SKM-1 (cell line): ENCODE measurements at regions not wholly inside any gene's neighbourhood (a gene's known extent, or its start where the extent isn't known, plus 50 kb on each side); places are given as distances from the start of the nearest gene placed in this dataset.

Experiments used
- DNase-seq: peaks from one replicate; lab custom pipeline; 2025; ENCODE audit not compliant: unreplicated experiment; lab: John Stamatoyannopoulos, UW

- no peak for DNase-seq
These were observed 190.6 kb downstream of the PTPN20 start for GRCh38 chr10:47101807-47102206.

DNA sequence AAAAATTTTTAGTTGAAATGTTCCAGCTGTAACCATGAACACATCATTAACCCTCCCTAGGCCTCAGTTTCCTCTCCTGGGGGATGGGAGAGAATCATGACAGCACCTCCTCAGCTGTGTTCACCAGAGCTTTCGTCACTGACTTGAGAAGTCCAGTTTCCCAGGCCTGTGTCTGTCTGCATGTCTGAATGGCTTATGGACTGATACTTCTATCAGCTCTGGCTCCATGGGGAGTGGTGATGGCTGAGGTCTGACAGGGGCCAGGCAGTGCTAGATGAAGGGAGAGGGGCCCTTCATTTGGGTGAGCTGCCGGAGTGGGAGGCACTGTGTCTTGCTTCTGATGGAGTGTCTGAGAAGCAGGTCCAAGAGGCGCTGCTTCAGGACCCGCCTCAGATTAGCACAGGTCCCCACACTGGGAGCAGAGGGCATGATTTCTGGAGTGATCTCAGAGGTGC, 192.9 kb downstream of the PTPN20 start:
- no peak for DNase-seq

DNA sequence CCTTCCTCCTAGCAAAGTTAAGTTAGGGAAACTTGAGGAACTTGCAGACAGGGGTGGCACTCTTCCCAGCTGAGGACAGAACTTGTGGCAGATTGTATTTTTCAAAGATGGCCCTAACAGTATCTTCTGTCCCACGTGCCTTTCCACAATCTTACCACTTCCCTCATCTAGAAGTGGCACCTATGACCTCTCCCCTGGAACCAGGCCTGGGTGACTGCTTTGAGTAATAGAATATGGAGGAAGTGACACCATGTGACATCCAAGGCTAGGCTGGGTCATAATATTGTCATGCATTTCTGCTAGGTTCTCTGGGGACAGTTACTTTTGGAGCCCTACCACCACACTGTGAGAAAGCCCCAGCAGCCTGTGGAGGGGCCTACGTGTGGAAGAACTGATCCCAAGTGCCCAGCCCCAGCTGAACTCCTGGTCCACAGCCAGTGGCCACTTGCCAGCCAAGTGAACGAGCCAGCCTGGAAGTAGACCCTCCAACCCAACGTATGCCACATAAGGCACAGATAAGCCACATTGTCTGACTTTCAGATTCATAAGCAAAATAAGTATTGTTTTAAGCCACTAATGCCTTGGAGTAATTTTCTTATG, 193.7 kb downstream of the PTPN20 start:
- peak; percentile 50 for DNase-seq

DNA sequence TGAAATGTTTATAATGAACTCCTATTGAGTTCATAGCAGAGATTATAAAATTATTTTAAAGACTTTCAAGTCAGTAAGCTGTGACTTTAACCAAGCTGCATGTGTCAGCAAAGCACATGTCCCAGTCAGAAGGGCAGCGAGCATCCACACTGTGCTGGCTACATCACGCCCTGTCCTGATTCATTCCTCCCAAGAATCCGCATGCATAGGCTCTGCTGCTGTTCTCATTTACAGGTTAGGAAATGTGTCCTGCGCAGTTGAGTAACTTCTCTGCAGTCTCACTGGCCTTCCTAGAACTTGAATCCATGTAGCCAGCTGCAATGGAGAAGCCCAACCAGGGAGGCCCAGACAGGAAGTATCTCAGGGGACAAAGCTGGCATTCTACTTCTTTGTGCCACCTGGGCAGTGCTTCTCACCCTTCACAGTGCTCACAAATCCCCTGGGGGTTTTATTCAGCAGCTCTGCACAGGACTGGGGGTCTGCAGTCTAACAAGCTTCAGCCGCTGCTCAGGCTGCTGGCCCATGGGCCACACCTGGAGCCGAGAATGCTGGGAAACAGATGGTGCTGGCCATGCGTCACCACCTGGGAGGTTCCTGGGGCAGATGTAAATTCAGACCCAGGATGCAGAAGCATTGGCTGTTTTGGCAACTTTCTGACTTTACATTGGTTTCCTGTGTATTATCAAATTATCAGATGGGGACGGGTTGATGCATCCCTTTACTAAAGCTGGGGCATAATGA, 192.8 kb upstream of the GDF10 start:
- DNase-seq = no peak

DNA sequence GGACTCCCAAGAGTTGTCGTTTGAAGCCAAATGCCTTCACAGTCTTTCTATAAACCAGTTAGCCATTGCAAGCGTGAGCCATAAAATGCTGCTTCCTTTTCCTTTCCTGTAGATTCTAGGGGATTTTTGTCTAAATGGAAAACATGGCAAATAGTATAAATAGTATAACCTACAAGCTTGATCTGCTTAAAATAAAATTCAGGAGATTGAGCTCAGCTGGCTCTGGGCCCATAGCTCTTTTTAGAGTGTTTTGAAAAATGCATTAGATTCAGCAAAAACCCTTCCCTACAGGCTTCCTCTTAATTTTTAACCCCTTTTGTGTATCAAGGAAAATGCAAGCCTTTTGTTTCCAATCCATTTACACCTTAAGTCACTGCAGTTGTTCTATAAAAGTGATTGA, 190.1 kb upstream of the GDF10 start:
- no peak for DNase-seq

- DNase-seq = no peak
These were observed 188.6 kb upstream of the GDF10 start for GRCh38 chr10:47111329-47111862.

DNA sequence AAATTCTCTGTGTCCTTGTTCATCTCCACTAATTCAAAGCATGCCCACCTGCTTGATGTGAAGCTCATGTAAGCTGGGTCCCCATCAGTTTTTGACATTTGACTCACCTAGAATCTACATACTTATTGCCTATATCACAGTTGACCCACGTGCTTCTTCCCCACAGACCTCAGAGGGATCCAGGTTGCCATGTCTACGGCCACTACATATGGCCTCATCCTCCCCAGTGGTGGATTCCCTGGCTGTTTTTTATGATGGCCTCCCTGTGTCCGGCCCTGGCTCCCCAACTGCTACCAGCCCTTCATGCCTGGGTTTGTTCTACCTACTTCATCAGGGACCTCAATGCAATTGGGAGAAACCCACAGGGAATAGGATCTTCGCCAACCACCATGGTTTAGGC, 187.4 kb upstream of the GDF10 start:
- no peak for DNase-seq

GRCh38 chr10:47113907-47114500, 186.0 kb upstream of the GDF10 start:
- no peak for DNase-seq

- no peak for DNase-seq
These were observed 185.3 kb upstream of the GDF10 start for GRCh38 chr10:47114680-47115186.

DNA sequence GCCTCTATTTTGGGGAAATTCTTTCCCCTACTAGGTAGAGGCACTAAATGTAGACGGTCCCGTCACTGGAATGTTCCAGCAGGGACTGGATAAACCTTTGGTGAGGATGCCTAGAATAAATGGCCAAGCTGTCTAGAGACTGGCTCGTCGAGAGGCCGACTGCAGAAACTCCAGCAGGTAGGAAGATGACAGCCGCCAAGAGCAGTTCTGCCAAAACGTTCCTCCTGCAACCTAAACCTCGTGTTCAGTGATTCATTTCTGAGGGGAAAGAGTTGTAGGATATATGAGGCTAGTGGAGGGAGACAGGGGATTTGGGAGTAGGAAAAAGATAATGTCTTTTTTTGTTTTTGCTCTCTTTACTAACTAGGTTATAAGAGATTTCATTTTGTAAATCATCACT, 184.7 kb upstream of the GDF10 start:
- DNase-seq = no peak

DNA sequence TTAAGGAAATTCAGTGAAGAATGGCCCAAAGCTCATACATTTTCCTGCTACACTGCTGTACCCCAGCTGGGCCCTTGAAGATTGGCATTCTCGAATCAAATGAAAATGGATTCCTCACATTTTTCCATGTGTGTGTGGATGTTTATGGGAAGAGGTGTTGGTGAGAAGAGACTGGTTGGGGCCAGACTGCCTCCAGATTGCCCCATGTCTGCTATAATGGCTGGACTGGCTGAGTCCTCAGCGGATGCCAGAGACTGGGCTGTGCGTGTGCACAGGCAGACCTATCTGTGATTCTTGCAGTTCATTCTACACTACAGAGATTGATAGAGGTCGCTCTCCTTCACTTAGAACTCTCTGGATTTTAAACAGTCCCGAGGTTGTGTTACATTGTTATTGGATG, 183.6 kb upstream of the GDF10 start:
- no peak for DNase-seq

DNA sequence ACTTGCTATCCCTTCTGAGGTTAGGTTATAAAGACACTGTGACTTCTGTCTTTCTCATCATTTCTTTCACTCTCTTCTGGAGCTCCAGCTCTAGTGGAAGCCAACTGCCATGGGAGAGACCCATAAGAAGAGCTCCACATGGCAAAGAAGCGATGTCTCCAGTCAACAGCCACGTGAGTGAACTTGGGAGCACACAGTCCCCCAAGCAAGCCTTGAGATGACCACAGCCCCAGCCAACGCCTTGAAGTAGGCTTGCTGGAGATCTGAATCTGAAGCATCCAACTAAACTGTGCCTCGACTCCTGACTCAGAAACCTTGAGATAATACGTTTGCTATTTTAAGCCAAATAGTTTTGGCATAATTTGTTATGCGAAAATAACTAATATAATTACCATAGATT, 181.7 kb upstream of the GDF10 start:
- no peak for DNase-seq

DNA sequence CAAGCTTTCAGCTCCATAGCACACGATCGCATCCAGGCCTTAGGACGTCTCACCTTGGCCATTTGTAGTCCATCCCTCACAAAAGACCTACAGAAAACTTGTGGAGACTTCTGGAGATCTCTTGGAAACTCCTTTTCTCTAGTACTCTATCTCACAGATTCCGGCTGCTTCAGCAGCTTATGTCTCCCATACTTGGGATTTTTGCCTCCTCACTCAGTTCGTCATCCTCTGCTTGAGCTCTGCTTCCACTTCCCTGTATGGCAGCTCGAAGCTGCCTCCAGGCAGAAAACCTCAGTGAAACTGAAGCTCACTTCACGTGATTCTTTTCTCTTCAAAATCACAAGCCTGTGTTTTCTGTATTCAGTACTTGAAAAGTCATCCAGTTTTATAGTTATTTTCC, 178.7 kb upstream of the GDF10 start:
- DNase-seq = no peak

DNA sequence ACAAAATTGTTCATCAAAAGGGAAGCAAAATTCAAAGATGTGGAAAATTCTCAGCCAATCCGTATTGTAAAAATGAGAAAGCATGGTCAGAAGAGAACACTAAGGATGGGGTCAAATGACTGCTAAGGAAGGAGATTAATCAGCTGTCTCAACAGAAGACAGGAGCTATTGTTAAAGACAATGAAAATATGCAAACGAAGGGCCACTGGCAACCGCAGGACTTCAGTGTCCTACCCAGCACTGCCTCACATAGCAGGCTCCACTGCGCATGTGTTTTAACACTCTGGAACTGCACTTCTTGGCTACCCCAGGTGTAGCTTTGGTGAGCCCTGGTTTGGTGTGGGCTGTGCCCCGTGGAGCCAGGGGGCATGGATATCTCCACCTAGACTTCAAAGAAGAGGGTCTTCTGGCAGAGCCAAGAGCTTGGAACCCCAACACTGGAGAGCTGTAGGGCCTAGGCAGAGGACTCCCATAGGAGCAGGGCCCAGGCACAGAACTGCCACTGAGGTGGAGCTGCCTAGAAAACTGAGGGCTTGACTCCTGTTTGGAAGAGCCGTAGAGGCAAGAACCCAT, 176.2 kb upstream of the GDF10 start:
- DNase-seq = no peak

- no peak for DNase-seq
These were observed 172.7 kb upstream of the GDF10 start for GRCh38 chr10:47127188-47127785.

DNA sequence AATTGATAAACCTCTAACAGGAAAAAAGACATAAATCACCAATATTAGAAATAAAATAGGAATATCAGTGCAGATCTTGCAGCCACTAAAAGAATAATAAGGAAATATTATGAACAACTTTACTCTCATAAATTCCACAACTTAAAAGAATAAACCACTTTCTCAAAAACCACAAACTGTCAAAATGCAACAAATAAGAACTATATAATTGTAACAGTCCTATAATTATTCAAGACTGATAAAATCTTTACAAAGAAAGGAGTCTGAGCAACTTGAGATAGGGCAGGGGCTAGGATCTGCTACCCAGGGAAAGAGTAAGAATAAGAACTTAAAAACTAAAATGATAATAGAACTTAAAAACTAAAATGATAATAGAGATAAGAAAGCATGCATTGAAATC, 169.5 kb upstream of the GDF10 start:
- no peak for DNase-seq

DNA sequence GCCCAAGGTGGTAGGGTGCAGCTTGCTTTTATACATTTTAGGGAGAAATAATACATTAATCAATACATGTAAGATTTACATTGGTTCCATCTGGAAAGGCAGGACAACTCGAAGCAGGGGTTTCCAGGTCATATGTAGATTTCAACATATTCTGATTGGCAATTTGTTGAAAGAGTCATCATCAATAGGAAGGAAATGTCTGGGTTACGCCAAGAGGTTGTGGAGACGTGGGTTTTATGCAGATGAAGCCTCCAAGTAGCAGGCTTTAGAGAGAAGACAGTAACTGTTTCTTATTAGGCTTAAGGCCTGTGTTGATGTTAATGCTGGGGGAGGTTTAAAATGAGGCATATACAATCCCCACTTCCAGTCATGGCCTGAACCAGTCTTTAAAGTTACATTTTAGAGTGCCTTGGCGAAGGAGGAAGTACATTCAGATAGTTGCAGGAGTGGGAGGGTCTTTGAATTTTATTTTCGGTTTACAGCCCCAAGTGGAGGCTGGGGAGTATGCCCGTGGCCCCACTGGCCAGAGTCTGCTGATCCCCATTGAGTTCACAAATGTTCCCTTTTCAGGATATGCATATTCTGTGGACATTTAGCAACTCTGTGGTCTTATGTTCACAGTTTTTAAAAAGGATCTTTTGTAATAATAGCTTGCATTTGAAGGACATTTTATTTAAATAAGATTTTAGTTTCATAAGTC, 166.0 kb upstream of the GDF10 start:
- no peak for DNase-seq

DNA sequence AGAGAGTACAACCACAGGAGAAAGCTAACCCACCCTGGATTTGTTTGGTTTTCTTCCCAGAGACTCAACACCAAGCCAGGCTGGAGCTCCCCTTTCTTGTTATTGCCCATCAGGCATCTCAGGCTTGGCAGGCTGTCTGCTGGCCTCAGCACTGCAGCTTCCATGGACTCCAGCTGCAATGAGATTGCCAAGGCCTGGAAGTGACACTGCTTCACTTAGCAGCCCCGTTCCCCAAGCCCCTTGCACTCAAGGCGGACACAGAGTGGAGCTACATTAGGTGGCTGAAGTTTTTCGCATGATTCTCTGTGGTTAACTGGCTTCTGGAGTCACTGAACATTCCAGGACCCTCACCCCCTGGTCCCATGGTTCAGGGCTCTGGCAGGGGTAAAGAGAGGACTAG, 163.1 kb upstream of the GDF10 start:
- no peak for DNase-seq

DNA sequence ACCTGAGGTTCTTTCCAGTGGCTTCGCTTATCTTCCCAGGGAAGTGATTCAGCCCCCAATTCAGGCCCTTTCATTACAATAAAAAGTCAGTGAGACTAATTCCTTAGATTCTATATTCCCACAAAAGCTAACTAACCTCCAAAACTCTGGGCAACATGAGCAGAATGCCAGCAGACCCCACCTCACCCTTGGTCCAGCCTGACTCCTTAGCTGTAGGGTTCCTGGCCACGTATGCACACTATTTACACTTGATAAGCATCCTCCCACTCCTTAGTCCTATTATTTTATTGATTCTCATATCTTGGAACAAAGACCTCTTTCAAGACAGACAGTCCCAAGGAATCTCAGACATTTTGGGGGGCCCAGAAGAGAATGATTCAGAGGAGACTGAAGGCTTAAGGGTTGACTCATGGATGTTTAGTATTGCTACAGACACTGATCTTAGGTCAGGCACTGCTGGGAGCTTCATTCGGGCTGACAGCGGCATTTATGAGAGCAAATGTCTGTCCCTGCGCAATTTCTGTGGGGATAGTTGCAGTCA, 162.6 kb upstream of the GDF10 start:
- no peak for DNase-seq

GRCh38 chr10:47139121-47139520, 160.9 kb upstream of the GDF10 start:
- no peak for DNase-seq
